Osteocyte (in vitro differentiated cells): ENCODE measurements at regions not wholly inside any gene's neighbourhood (a gene's known extent, or its start where the extent isn't known, plus 50 kb on each side); places are given as distances from the start of the nearest gene placed in this dataset.

ENCODE experiments used
- DNase-seq: peaks from one replicate; pipeline ENCODE4 v3.0.0; 2021; ENCODE audit warnings: mixed read lengths; ENCODE audit not compliant: unreplicated experiment; ENCODE audit errors: extremely low spot score
- H3K27ac Mint-ChIP-seq: one replicate; pipeline ENCODE4 v1.8.0; 2021; ENCODE audit warnings: mild to moderate bottlenecking, mixed read lengths; ENCODE audit not compliant: unreplicated experiment
- H3K27me3 Mint-ChIP-seq: one replicate; pipeline ENCODE4 v1.8.0; 2021; ENCODE audit warnings: mixed read lengths; ENCODE audit not compliant: unreplicated experiment
- H3K36me3 Mint-ChIP-seq: one replicate; pipeline ENCODE4 v1.8.0; 2021; ENCODE audit warnings: mixed read lengths; ENCODE audit not compliant: unreplicated experiment
- H3K4me1 Mint-ChIP-seq: one replicate; pipeline ENCODE4 v1.8.0; 2021; ENCODE audit warnings: mixed read lengths; ENCODE audit not compliant: unreplicated experiment
- H3K4me3 Mint-ChIP-seq: one replicate; pipeline ENCODE4 v1.8.0; 2021; ENCODE audit warnings: mild to moderate bottlenecking, moderate library complexity, mixed read lengths; ENCODE audit not compliant: unreplicated experiment
- H3K9me3 Mint-ChIP-seq: one replicate; pipeline ENCODE4 v1.8.0; 2021; ENCODE audit warnings: mixed read lengths; ENCODE audit not compliant: unreplicated experiment
- TF ChIP-seq, protein P1 (sequence below): fragments of 200-600 bp; sonication (generic); IDR thresholded peaks from 2 replicates; pipeline ENCODE4 v1.5.0; 2021; ENCODE audit warnings: antibody characterized with exemption, mild to moderate bottlenecking, moderate library complexity

DNA sequence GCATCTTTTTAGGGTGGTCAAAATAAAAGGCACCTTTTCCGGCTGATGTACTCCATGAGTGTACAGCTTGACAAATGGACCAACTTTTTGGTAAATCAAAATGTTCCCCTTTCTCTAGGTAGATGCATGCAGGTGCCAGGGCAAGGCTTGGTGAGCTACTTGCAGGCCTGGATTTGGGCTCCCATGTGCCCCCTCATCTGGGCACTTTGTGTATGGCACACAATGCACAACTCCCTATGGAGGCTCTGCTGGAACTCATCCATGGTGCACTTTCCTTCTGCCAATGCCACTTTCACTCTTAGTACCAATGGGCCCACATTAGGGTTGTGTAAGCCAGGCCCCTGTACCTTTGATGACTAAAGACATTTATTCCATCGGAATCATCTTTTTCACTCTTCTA is 300.8 kb downstream of the SDHAF3 start:
- Mint-ChIP-seq H3K36me3 (no peaks in the 10 kb centered on the region), H3K27me3 (no peaks in the 10 kb centered on the region), H3K9me3 (peaks cover 18% of the 10 kb centered on the region), H3K4me3 (no peak overlapping the region), H3K4me1 (no peaks in the 10 kb centered on the region), H3K27ac (no peak overlapping the region)
- TF ChIP-seq, protein P1, sequence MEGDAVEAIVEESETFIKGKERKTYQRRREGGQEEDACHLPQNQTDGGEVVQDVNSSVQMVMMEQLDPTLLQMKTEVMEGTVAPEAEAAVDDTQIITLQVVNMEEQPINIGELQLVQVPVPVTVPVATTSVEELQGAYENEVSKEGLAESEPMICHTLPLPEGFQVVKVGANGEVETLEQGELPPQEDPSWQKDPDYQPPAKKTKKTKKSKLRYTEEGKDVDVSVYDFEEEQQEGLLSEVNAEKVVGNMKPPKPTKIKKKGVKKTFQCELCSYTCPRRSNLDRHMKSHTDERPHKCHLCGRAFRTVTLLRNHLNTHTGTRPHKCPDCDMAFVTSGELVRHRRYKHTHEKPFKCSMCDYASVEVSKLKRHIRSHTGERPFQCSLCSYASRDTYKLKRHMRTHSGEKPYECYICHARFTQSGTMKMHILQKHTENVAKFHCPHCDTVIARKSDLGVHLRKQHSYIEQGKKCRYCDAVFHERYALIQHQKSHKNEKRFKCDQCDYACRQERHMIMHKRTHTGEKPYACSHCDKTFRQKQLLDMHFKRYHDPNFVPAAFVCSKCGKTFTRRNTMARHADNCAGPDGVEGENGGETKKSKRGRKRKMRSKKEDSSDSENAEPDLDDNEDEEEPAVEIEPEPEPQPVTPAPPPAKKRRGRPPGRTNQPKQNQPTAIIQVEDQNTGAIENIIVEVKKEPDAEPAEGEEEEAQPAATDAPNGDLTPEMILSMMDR, result no peak
- no peak for DNase-seq

- no peaks in the 10 kb centered on the region for H3K36me3 Mint-ChIP-seq
- no peaks in the 10 kb centered on the region for H3K27me3 Mint-ChIP-seq
- TF ChIP-seq, protein P1, result no peak
- DNase-seq, result no peak
- H3K4me3 Mint-ChIP-seq, result no peak overlapping the region
- H3K9me3 Mint-ChIP-seq, result peaks cover 21% of the 10 kb centered on the region
- no peak overlapping the region for H3K27ac Mint-ChIP-seq
- H3K4me1 Mint-ChIP-seq, result no peaks in the 10 kb centered on the region
These were observed 302.4 kb downstream of the SDHAF3 start for GRCh38 chr7:97419898-97420297.

GRCh38 chr7:97421307-97421930 is 303.9 kb downstream of the SDHAF3 start:
- TF ChIP-seq, protein P1, result no peak
- Mint-ChIP-seq H3K27me3 (no peaks in the 10 kb centered on the region), H3K27ac (no peak overlapping the region), H3K4me3 (no peak overlapping the region), H3K4me1 (no peaks in the 10 kb centered on the region), H3K36me3 (no peaks in the 10 kb centered on the region), H3K9me3 (peaks cover 18% of the 10 kb centered on the region)
- DNase-seq, result no peak

DNA sequence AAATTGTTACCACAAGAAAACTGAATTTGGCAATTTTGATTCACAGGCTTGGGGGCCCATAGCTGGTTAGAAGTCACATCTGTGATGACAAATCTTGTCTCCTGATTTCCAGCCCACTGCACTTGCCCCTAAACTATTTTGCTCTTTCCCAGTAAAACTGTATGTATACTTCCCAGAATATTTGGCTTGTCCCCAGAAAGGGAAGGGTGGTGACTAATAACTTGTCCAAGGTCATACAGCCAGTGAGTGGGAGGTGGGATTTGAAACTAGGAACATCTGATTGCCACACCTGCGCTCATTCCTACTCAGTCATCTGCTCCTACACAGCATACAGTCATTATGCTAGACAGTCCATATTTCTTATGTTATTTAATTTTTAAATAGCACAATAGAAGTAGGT is 304.5 kb downstream of the SDHAF3 start:
- peaks cover 14% of the 10 kb centered on the region for H3K9me3 Mint-ChIP-seq
- H3K4me3 Mint-ChIP-seq, result no peak overlapping the region
- H3K36me3 Mint-ChIP-seq, result no peaks in the 10 kb centered on the region
- H3K4me1 Mint-ChIP-seq, result no peaks in the 10 kb centered on the region
- no peaks in the 10 kb centered on the region for H3K27me3 Mint-ChIP-seq
- no peak for DNase-seq
- TF ChIP-seq, protein P1, result no peak
- no peak overlapping the region for H3K27ac Mint-ChIP-seq

GRCh38 chr7:97430006-97430405 is 301.9 kb upstream of the TAC1 start:
- no peaks in the 10 kb centered on the region for H3K4me1 Mint-ChIP-seq
- H3K36me3 Mint-ChIP-seq, result no peaks in the 10 kb centered on the region
- no peak for DNase-seq
- TF ChIP-seq, protein P1, result no peak
- no peaks in the 10 kb centered on the region for H3K9me3 Mint-ChIP-seq
- no peaks in the 10 kb centered on the region for H3K27me3 Mint-ChIP-seq
- no peak overlapping the region for H3K4me3 Mint-ChIP-seq
- H3K27ac Mint-ChIP-seq, result no peak overlapping the region
